ENCODE measurements at regions not wholly inside any gene's neighbourhood (a gene's known extent, or its start where the extent isn't known, plus 50 kb on each side); places are given as distances from the start of the nearest gene placed in this dataset.
A peak's percentile ranks its signal among the peaks of the same experiment; 100 is the strongest.

GRCh38 chr7:22962775-22963350 is 51.1 kb downstream of the HYCC1 start:
- DNase-seq (ENCODE audit: low spot score): no peak
- ATAC-seq: no peak
- intact Hi-C loops (cut with DNase I): no loop called here

- ATAC-seq (no peak), DNase-seq (ENCODE audit: low spot score) (no peak)
- intact Hi-C loops (cut with DNase I): no loop called here
Observed at GRCh38 chr7:22958742-22959141, 55.2 kb downstream of the HYCC1 start.

GRCh38 chr7:22954251-22954650 is 59.7 kb downstream of the HYCC1 start:
- intact Hi-C loops (cut with DNase I): no loop called here
- ATAC-seq: no peak
- no peak for DNase-seq (ENCODE audit: low spot score)

GRCh38 chr7:22952306-22953015 is 61.5 kb downstream of the HYCC1 start:
- intact Hi-C loops (cut with DNase I): no loop called here
- DNase-seq (ENCODE audit: low spot score): no peak
- ATAC-seq: no peak

- intact Hi-C loops (cut with DNase I): no loop called here
- ATAC-seq (no peak), DNase-seq (ENCODE audit: low spot score) (no peak)
Observed at GRCh38 chr7:22949944-22950343, 64.0 kb downstream of the HYCC1 start.

- ATAC-seq: no peak
Observed at GRCh38 chr7:22949221-22949620, 64.7 kb downstream of the HYCC1 start.

GRCh38 chr7:22948770-22949169 is 65.2 kb downstream of the HYCC1 start:
- no peak for ATAC-seq
- DNase-seq (ENCODE audit: low spot score): no peak
- intact Hi-C loops (cut with DNase I): no loop called here

More at GRCh38 chr7:22949221-22949620, 64.7 kb downstream of the HYCC1 start:
- intact Hi-C loops (cut with DNase I): no loop called here
- no peak for DNase-seq (ENCODE audit: low spot score)

GRCh38 chr7:22945584-22945983 is 68.3 kb downstream of the HYCC1 start:
- no peak for ATAC-seq
- DNase-seq (ENCODE audit: low spot score): no peak
- intact Hi-C loops (cut with DNase I): no loop called here

GRCh38 chr7:22944510-22944909 is 69.4 kb downstream of the HYCC1 start:
- intact Hi-C loops (cut with DNase I): loop anchor here (5.0 kb wide), 1 partner anchor 1272 kb away; no protein-coding TSS in a partner anchor
- no peak for ATAC-seq
- DNase-seq (ENCODE audit: low spot score): no peak

- no peak for DNase-seq (ENCODE audit: low spot score)
- intact Hi-C loops (cut with DNase I): loop anchor here (5.0 kb wide), 1 partner anchor 1272 kb away; no protein-coding TSS in a partner anchor
- peak; percentile 59 for ATAC-seq
Observed at GRCh38 chr7:22944022-22944421, 69.9 kb downstream of the HYCC1 start.

GRCh38 chr7:22942191-22942590 is 71.7 kb downstream of the HYCC1 start:
- no peak for ATAC-seq
- DNase-seq (ENCODE audit: low spot score): no peak
- intact Hi-C loops (cut with DNase I): loop anchor here (5.0 kb wide), 1 partner anchor 1270 kb away; no protein-coding TSS in a partner anchor

- intact Hi-C loops (cut with DNase I): loop anchor here (5.0 kb wide), 1 partner anchor 1268 kb away; no protein-coding TSS in a partner anchor
- no peak for ATAC-seq
- DNase-seq (ENCODE audit: low spot score): no peak
Observed at GRCh38 chr7:22939842-22940241, 74.1 kb downstream of the HYCC1 start.

- ATAC-seq: no peak
- intact Hi-C loops (cut with DNase I): no loop called here
- no peak for DNase-seq (ENCODE audit: low spot score)
Observed at GRCh38 chr7:22937946-22938345, 76.0 kb downstream of the HYCC1 start.

- DNase-seq (ENCODE audit: low spot score) (no peak), ATAC-seq (no peak)
- intact Hi-C loops (cut with DNase I): no loop called here
Observed at GRCh38 chr7:22936246-22936645, 77.7 kb downstream of the HYCC1 start.

- ATAC-seq: no peak
- intact Hi-C loops (cut with DNase I): no loop called here
Observed at GRCh38 chr7:22935269-22935668, 78.7 kb downstream of the HYCC1 start.

GRCh38 chr7:22934473-22935065 is 79.4 kb downstream of the HYCC1 start:
- intact Hi-C loops (cut with DNase I): no loop called here

More at GRCh38 chr7:22935269-22935668, 78.7 kb downstream of the HYCC1 start:
- DNase-seq (ENCODE audit: low spot score): no peak

GRCh38 chr7:22934023-22934422 is 79.9 kb downstream of the HYCC1 start:
- no peak for DNase-seq (ENCODE audit: low spot score)
- intact Hi-C loops (cut with DNase I): no loop called here
- ATAC-seq: peak; percentile 77

More at GRCh38 chr7:22934473-22935065, 79.4 kb downstream of the HYCC1 start:
- peak; percentile 26 for ATAC-seq
- DNase-seq (ENCODE audit: low spot score): no peak

- DNase-seq (ENCODE audit: low spot score) (no peak), ATAC-seq (no peak)
- intact Hi-C loops (cut with DNase I): no loop called here
Observed at GRCh38 chr7:22932896-22933295, 81.0 kb downstream of the HYCC1 start.

- intact Hi-C loops (cut with DNase I): no loop called here
- ATAC-seq: no peak
- no peak for DNase-seq (ENCODE audit: low spot score)
Observed at GRCh38 chr7:22931011-22931410, 82.9 kb downstream of the HYCC1 start.

- ATAC-seq (no peak), DNase-seq (ENCODE audit: low spot score) (no peak)
- intact Hi-C loops (cut with DNase I): no loop called here
Observed at GRCh38 chr7:22922307-22922706, 91.6 kb downstream of the HYCC1 start.
